Smooth muscle cell (in vitro differentiated cells): ENCODE measurements at regions not wholly inside any gene's neighbourhood (a gene's known extent, or its start where the extent isn't known, plus 50 kb on each side); places are given as distances from the start of the nearest gene placed in this dataset.

Experiments used
- DNase-seq: peaks from one replicate; lab custom pipeline; 2025; ENCODE audit not compliant: unreplicated experiment; lab: John Stamatoyannopoulos, UW
- H2AFZ ChIP-seq: fragments of 200-600 bp; sonication (generic); 2 replicates; pipeline ENCODE4 v1.6.0; 2016; ENCODE audit warnings: antibody characterized with exemption, low read depth, mild to moderate bottlenecking
- H3F3A ChIP-seq: fragments of 200-600 bp; sonication (generic); 2 replicates; pipeline ENCODE4 v1.6.0; 2017; ENCODE audit warnings: antibody characterized with exemption, low read depth
- H3K27ac ChIP-seq: fragments of 200-600 bp; sonication (generic); 2 replicates; pipeline ENCODE4 v1.5.1; 2016; ENCODE audit warnings: low read depth, mild to moderate bottlenecking
- H3K27me3 ChIP-seq: fragments of 200-600 bp; sonication (generic); 2 replicates; pipeline ENCODE4 v1.6.1; 2016; ENCODE audit warnings: low read depth, mild to moderate bottlenecking
- H3K36me3 ChIP-seq: fragments of 200-600 bp; sonication (generic); 2 replicates; pipeline ENCODE4 v1.5.1; 2016; ENCODE audit warnings: low read depth
- H3K4me1 ChIP-seq: fragments of 200-600 bp; sonication (generic); 2 replicates; pipeline ENCODE4 v1.5.1; 2016; ENCODE audit warnings: low read depth
- H3K4me2 ChIP-seq: fragments of 200-600 bp; sonication (generic); 2 replicates; pipeline ENCODE4 v1.6.0; 2016; ENCODE audit warnings: mild to moderate bottlenecking
- H3K4me3 ChIP-seq: fragments of 200-600 bp; sonication (generic); 2 replicates; pipeline ENCODE4 v1.5.1; 2016; ENCODE audit warnings: mild to moderate bottlenecking
- H3K79me2 ChIP-seq: fragments of 200-600 bp; sonication (generic); 2 replicates; pipeline ENCODE4 v1.6.0; 2016; ENCODE audit warnings: low read depth, mild to moderate bottlenecking
- H3K9ac ChIP-seq: fragments of 200-600 bp; sonication (generic); 2 replicates; pipeline ENCODE4 v1.6.0; 2016; ENCODE audit warnings: low read depth
- H3K9me3 ChIP-seq: fragments of 200-600 bp; sonication (generic); replicated peaks from 2 replicates; pipeline ENCODE4 v1.5.1; 2016; ENCODE audit warnings: low read depth
- H4K20me1 ChIP-seq: fragments of 200-600 bp; sonication (generic); 2 replicates; pipeline ENCODE4 v1.6.0; 2016; ENCODE audit warnings: low read depth
- WGBS: methylation state at CpG from one replicate; pipeline ENCODE4 v1.1.7; 2016; ENCODE audit warnings: low lambda C conversion rate; 5-methylcytosine and 5-hydroxymethylcytosine counted together
- TF ChIP-seq, protein P1 (sequence below): fragments of 200-600 bp; sonication (generic); IDR thresholded peaks from 2 replicates; pipeline ENCODE4 v1.5.1; 2017; ENCODE audit warnings: borderline replicate concordance, mild to moderate bottlenecking, antibody characterized with exemption; ENCODE audit not compliant: insufficient read depth, poor library complexity, severe bottlenecking

GRCh38 chr2:81528852-81529480 is 1224.4 kb upstream of the LRRTM1 start:
- 85% methylated on average over 3 of the region's 3 CpGs for WGBS
- Histone ChIP-seq H3K4me2 (no peak overlapping the region), H3K27ac (no peak overlapping the region), H3K79me2 (no peaks in the 10 kb centered on the region), H3F3A (no peaks in the 10 kb centered on the region), H3K4me3 (no peak overlapping the region), H3K9ac (no peak overlapping the region), H3K9me3 (no peaks in the 10 kb centered on the region), H3K27me3 (no peaks in the 10 kb centered on the region), H4K20me1 (no peaks in the 10 kb centered on the region), H2AFZ (no peak overlapping the region), H3K36me3 (no peaks in the 10 kb centered on the region), H3K4me1 (no peaks in the 10 kb centered on the region)
- TF ChIP-seq, protein P1, sequence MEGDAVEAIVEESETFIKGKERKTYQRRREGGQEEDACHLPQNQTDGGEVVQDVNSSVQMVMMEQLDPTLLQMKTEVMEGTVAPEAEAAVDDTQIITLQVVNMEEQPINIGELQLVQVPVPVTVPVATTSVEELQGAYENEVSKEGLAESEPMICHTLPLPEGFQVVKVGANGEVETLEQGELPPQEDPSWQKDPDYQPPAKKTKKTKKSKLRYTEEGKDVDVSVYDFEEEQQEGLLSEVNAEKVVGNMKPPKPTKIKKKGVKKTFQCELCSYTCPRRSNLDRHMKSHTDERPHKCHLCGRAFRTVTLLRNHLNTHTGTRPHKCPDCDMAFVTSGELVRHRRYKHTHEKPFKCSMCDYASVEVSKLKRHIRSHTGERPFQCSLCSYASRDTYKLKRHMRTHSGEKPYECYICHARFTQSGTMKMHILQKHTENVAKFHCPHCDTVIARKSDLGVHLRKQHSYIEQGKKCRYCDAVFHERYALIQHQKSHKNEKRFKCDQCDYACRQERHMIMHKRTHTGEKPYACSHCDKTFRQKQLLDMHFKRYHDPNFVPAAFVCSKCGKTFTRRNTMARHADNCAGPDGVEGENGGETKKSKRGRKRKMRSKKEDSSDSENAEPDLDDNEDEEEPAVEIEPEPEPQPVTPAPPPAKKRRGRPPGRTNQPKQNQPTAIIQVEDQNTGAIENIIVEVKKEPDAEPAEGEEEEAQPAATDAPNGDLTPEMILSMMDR, result no peak
- no peak for DNase-seq

GRCh38 chr2:81523344-81523743 is 1218.8 kb upstream of the LRRTM1 start:
- TF ChIP-seq, protein P1, result no peak
- Histone ChIP-seq H3K4me2 (no peak overlapping the region), H3K79me2 (no peaks in the 10 kb centered on the region), H2AFZ (no peak overlapping the region), H3K27ac (no peak overlapping the region), H3K4me1 (no peaks in the 10 kb centered on the region), H3K9me3 (no peaks in the 10 kb centered on the region), H3K27me3 (no peaks in the 10 kb centered on the region), H4K20me1 (no peaks in the 10 kb centered on the region), H3K36me3 (no peaks in the 10 kb centered on the region), H3K4me3 (no peak overlapping the region), H3F3A (no peaks in the 10 kb centered on the region), H3K9ac (no peak overlapping the region)
- WGBS, result 85% methylated on average over 2 of the region's 2 CpGs
- DNase-seq, result no peak

- H3K4me1 ChIP-seq, result no peaks in the 10 kb centered on the region
- H3K4me2 ChIP-seq, result no peak overlapping the region
- no peaks in the 10 kb centered on the region for H4K20me1 ChIP-seq
- H3K79me2 ChIP-seq, result no peaks in the 10 kb centered on the region
- H3K9ac ChIP-seq, result no peak overlapping the region
- H3K27ac ChIP-seq, result no peak overlapping the region
- no peaks in the 10 kb centered on the region for H3K36me3 ChIP-seq
- no peak for DNase-seq
- TF ChIP-seq, protein P1, result no peak
- 93% methylated on average over 2 of the region's 2 CpGs for WGBS
- H3K9me3 ChIP-seq, result no peaks in the 10 kb centered on the region
- H3K4me3 ChIP-seq, result no peak overlapping the region
- no peak overlapping the region for H2AFZ ChIP-seq
- H3F3A ChIP-seq, result no peaks in the 10 kb centered on the region
- no peaks in the 10 kb centered on the region for H3K27me3 ChIP-seq
Measured at GRCh38 chr2:81513328-81513727, 1208.8 kb upstream of the LRRTM1 start.

- Histone ChIP-seq H3K4me1 (no peaks in the 10 kb centered on the region), H3K36me3 (no peaks in the 10 kb centered on the region), H3F3A (no peaks in the 10 kb centered on the region), H3K9me3 (no peaks in the 10 kb centered on the region), H3K4me3 (no peak overlapping the region), H3K27ac (no peak overlapping the region), H3K27me3 (no peaks in the 10 kb centered on the region), H3K79me2 (no peaks in the 10 kb centered on the region), H2AFZ (no peak overlapping the region), H3K9ac (no peak overlapping the region), H3K4me2 (no peak overlapping the region), H4K20me1 (no peaks in the 10 kb centered on the region)
- 83% methylated on average over 2 of the region's 2 CpGs for WGBS
- no peak for DNase-seq
- TF ChIP-seq, protein P1, result no peak
Measured at GRCh38 chr2:81505586-81505985, 1201.0 kb upstream of the LRRTM1 start.
